Transverse colon (tissue), 4 donors: ENCODE measurements at regions not wholly inside any gene's neighbourhood (a gene's known extent, or its start where the extent isn't known, plus 50 kb on each side); places are given as distances from the start of the nearest gene placed in this dataset.

Source experiments
- DNase-seq: peaks from one replicate; pipeline ENCODE4 v3.0.0-alpha.2; 2019
- H3K27ac ChIP-seq, 4 donors: fragments of 200-600 bp; sonication (generic); 2 replicates each; pipeline ENCODE4 v1.5.1; 2016 to 2018; ENCODE audit warnings: inconsistent platforms in 4 of 4
- H3K27me3 ChIP-seq: fragments of 200-600 bp; sonication (generic); 2 replicates; pipeline ENCODE4 v1.5.1; 2017; ENCODE audit warnings: inconsistent platforms
- H3K36me3 ChIP-seq, 4 donors: fragments of 200-600 bp; sonication (generic); 2 replicates each; pipeline ENCODE4 v1.5.1; 2017 to 2019; ENCODE audit warnings: inconsistent platforms in 4 of 4
- H3K4me1 ChIP-seq, 4 donors: fragments of 200-600 bp; sonication (generic); 2 replicates each; pipeline ENCODE4 v1.5.1; 2017 to 2020; ENCODE audit warnings: inconsistent platforms in 4 of 4
- H3K4me3 ChIP-seq, 4 donors: fragments of 200-600 bp; sonication (generic); 1 replicate in 1 of 4; 2 replicates in 3 of 4; pipeline versions ENCODE4 v1.5.1 to v1.6.1; 2017 to 2019; ENCODE audit warnings: inconsistent platforms in 4 of 4
- H3K9me3 ChIP-seq, 2 donors: fragments of 200-600 bp; sonication (generic); 2 replicates each; pipeline ENCODE4 v1.5.1; 2017 to 2019; ENCODE audit warnings: inconsistent platforms in 2 of 2
- CTCF ChIP-seq, 5 experiments: fragments of 200-600 bp in 3 of 5; fragments of 450-650 bp in 2 of 5; sonication (generic) in 3 of 5; IDR thresholded peaks; 1 replicate in 2 of 5; 2 replicates in 3 of 5; pipeline ENCODE4 v1.5.1; 2016 to 2017; ENCODE audit warnings: antibody characterized with exemption in 5 of 5, inconsistent platforms in 3 of 5, mild to moderate bottlenecking in 2 of 5, moderate library complexity in 1 of 5
- EP300 ChIP-seq: sonication (generic); formaldehyde crosslinking; IDR thresholded peaks from one replicate; pipeline ENCODE4 v1.6.1; 2017; ENCODE audit warnings: antibody characterized with exemption, low read depth
- POLR2A ChIP-seq: fragments of 450-650 bp; IDR thresholded peaks from one replicate; pipeline ENCODE4 v1.6.1; 2016; ENCODE audit warnings: antibody characterized with exemption, mild to moderate bottlenecking, moderate library complexity
- POLR2AphosphoS5 ChIP-seq, 3 donors: sonication (generic); formaldehyde crosslinking; IDR thresholded peaks; one replicate each; pipeline ENCODE4 v1.6.1; 2016; ENCODE audit warnings: antibody characterized with exemption in 3 of 3
- WGBS, 2 donors: methylation state at CpG; one replicate each; pipeline ENCODE4 v1.1.5; 2018; ENCODE audit warnings: low coverage in 1 of 2; 5-methylcytosine and 5-hydroxymethylcytosine counted together
- in situ Hi-C, 4 donors: fragments of 200-750 bp; cut with MboI; loops; one replicate each; pipeline versions ENCODE4 v1.15.0 to v1.15.1; 2017; ENCODE audit warnings: low sequenced_read_pairs in 3 of 4, low pct_ligation_motif_present in 1 of 4, low pct_unique_long_range_greater_than_20kb in 1 of 4
- intact Hi-C: fragments of 100-400 bp; cut with DNase I; formaldehyde crosslinking; loops from one replicate; pipeline ENCODE4 v1.15.1; 2023; ENCODE audit warnings: low total_unique reads

DNA sequence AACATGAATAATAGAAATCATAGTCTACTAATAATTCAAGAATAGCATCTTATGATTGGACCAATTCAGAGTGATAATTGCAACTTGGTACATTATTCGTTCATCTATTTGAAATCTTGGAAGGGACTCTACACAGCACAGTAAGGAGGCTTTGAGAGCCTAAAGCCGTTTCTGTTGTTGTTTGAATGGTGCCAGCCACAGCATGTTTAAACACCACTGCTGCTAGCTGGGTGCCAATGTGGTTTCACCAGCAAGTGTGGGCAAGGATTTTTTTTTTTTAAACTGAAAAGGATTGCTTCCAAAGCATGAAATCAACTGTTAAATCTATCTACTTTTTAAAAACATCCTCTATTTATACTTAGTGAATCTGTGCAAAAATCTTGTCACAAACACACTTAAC is 253.9 kb upstream of the MAP3K1 start:
- intact Hi-C loops (no loop called here), in situ Hi-C loops (no loop called here)
- Histone ChIP-seq H3K9me3 (no peaks in the 10 kb centered on the region), H3K27me3 (no peaks in the 10 kb centered on the region), H3K4me1 (no peaks in the 10 kb centered on the region), H3K27ac (no peak overlapping the region), H3K36me3 (no peaks in the 10 kb centered on the region), H3K4me3 (no peak overlapping the region)
- DNase-seq, result no peak
- WGBS, 2 donors, result 53 to 71% methylated on average over 2 of the region's 2 CpGs
- no peak for TF ChIP-seq POLR2A
- no peak for TF ChIP-seq CTCF (IDR thresholded peaks at IDR 0.05)
- no peak for TF ChIP-seq POLR2AphosphoS5 (IDR thresholded peaks at IDR 0.05)
- TF ChIP-seq EP300, result no peak

GRCh38 chr5:56558131-56558745 is 257.1 kb upstream of the MAP3K1 start:
- intact Hi-C loops, result no loop called here
- DNase-seq, result no peak

GRCh38 chr5:56557198-56557597 is 258.2 kb upstream of the MAP3K1 start:
- H3K27me3 ChIP-seq, result no peaks in the 10 kb centered on the region
- in situ Hi-C loops (no loop called here), intact Hi-C loops (no loop called here)
- no peak overlapping the region for H3K4me3 ChIP-seq
- TF ChIP-seq CTCF (IDR thresholded peaks at IDR 0.05) (no peak), POLR2AphosphoS5 (IDR thresholded peaks at IDR 0.05) (no peak), POLR2A (no peak), EP300 (no peak)
- 41 to 46% methylated on average over 3 of the region's 3 CpGs for WGBS, 2 donors
- no peak overlapping the region for H3K27ac ChIP-seq
- no peaks in the 10 kb centered on the region for H3K9me3 ChIP-seq
- no peaks in the 10 kb centered on the region for H3K36me3 ChIP-seq
- DNase-seq, result no peak
- H3K4me1 ChIP-seq, result no peaks in the 10 kb centered on the region

More at GRCh38 chr5:56558131-56558745, 257.1 kb upstream of the MAP3K1 start:
- Histone ChIP-seq H3K4me3 (no peak overlapping the region), H3K4me1 (no peaks in the 10 kb centered on the region), H3K27me3 (no peaks in the 10 kb centered on the region), H3K27ac (no peak overlapping the region), H3K36me3 (no peaks in the 10 kb centered on the region), H3K9me3 (no peaks in the 10 kb centered on the region)
- WGBS, 2 donors, result 58 to 76% methylated on average over 3 to 4 of the region's 4 CpGs
- TF ChIP-seq POLR2A (no peak), CTCF (IDR thresholded peaks at IDR 0.05) (no peak), POLR2AphosphoS5 (IDR thresholded peaks at IDR 0.05) (no peak), EP300 (no peak)
- in situ Hi-C loops, result no loop called here

- in situ Hi-C loops (no loop called here), intact Hi-C loops (no loop called here)
- no peak for DNase-seq
- Histone ChIP-seq H3K36me3 (no peaks in the 10 kb centered on the region), H3K27me3 (no peaks in the 10 kb centered on the region), H3K27ac (no peak overlapping the region), H3K4me1 (no peaks in the 10 kb centered on the region), H3K9me3 (no peaks in the 10 kb centered on the region), H3K4me3 (no peak overlapping the region)
- TF ChIP-seq EP300 (no peak), CTCF (IDR thresholded peaks at IDR 0.05) (no peak), POLR2A (no peak)
Measured at GRCh38 chr5:56552612-56553268, 262.6 kb upstream of the MAP3K1 start.
